Heart left ventricle (tissue), 13 donors: ENCODE measurements at regions not wholly inside any gene's neighbourhood (a gene's known extent, or its start where the extent isn't known, plus 50 kb on each side); places are given as distances from the start of the nearest gene placed in this dataset.

Experiments
- POLR2A ChIP-seq, 2 donors: fragments of 450-650 bp; IDR thresholded peaks; one replicate each; pipeline ENCODE4 v1.6.1; 2017; ENCODE audit warnings: antibody characterized with exemption in 2 of 2, mild to moderate bottlenecking in 2 of 2, moderate library complexity in 2 of 2
- TF ChIP-seq, protein P1 (sequence below), 12 donors: fragments of 200-600 bp; sonication (generic) in 4 of 12; IDR thresholded peaks; one replicate each; pipeline versions ENCODE4 v1.5.0 to v1.8.0; 2018 to 2022; ENCODE audit warnings: antibody characterized with exemption in 12 of 12, mild to moderate bottlenecking in 5 of 12
- donor health status: ischemic (EF 13 %, LVEDD 7.1; RV severe dilation, severe dysfunction).
- donor health status: DM: no; HTN: yes; CAD: no.
- donor health status: DM: no; HTN: no; CAD: no.
- donor health status: ischemic (EF 25% LVEDD 6.9; RV normal size, moderate dysfunction).
- donor health status: ischemic (EF 25% LVEDD 5.7; RV mildly dilated, moderate dysfunction).
- donor health status: ischemic (EF 35%, LVEDD 5.7; RV mildly dilated, moderate dysfunction).
- donor health status: nonischemic (EF 11% LVEDD 7.7; RV severe dilation, severe dysfunction).
- donor health status: DM: yes; HTN: yes; CAD: no.
- donor health status: PGD.
- donor health status: ischemic (EF 29% LVEDD 5.4; RV normal size, mild dysfunction).
- donor health status: nonischemic (EF 23%, LVEDD 6.1; RV moderate dilation, normal function).

DNA sequence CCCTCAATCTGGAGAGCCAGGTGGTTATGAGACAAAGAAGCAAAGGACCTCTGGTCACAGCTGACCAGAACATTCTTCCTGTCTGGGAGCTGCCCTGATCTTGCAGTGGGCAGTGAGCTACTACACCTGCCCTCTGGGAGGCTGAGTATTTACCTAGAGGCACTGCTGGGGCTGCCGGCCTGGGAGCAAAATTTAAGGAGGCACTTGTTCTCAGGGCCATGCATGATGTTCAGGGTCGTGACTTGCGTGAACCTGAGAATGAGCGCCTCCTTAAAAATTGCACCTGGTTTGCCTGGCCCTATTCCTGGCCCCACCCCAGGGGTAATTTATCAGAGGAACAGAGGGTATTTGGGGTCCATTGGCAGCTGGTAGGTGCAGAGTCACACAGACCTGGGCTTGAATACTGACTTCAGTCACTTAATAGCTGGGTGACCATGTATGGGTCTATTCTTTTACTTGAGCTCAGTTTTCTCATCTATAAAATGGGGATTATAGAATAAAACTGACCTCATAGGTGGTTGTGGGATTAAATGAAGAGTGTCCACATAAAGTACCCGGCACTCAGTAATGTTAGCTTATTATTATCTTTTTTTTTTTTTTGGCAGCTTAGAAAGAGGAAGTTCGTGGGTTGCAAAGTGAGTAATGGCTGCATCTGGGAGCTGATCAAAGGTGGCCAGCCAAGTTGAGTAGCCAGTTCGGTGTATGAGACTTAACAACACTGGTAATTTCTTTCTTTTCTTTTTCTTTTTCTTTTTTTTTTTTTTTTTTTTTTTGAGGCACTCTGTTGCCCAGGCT is 107.4 kb upstream of the MED13L start:
- TF ChIP-seq, protein P1, sequence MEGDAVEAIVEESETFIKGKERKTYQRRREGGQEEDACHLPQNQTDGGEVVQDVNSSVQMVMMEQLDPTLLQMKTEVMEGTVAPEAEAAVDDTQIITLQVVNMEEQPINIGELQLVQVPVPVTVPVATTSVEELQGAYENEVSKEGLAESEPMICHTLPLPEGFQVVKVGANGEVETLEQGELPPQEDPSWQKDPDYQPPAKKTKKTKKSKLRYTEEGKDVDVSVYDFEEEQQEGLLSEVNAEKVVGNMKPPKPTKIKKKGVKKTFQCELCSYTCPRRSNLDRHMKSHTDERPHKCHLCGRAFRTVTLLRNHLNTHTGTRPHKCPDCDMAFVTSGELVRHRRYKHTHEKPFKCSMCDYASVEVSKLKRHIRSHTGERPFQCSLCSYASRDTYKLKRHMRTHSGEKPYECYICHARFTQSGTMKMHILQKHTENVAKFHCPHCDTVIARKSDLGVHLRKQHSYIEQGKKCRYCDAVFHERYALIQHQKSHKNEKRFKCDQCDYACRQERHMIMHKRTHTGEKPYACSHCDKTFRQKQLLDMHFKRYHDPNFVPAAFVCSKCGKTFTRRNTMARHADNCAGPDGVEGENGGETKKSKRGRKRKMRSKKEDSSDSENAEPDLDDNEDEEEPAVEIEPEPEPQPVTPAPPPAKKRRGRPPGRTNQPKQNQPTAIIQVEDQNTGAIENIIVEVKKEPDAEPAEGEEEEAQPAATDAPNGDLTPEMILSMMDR (IDR thresholded peaks at IDR 0.05) = no peak
- TF ChIP-seq POLR2A (IDR thresholded peaks at IDR 0.05) = no peak
